ENCODE measurements at regions not wholly inside any gene's neighbourhood (a gene's known extent, or its start where the extent isn't known, plus 50 kb on each side); places are given as distances from the start of the nearest gene placed in this dataset.
"Not testable (repeated sequence)": the region's sequence is repeated elsewhere in the genome, so short reads cannot be mapped to it uniquely, and the experiment has no call there.

DNA sequence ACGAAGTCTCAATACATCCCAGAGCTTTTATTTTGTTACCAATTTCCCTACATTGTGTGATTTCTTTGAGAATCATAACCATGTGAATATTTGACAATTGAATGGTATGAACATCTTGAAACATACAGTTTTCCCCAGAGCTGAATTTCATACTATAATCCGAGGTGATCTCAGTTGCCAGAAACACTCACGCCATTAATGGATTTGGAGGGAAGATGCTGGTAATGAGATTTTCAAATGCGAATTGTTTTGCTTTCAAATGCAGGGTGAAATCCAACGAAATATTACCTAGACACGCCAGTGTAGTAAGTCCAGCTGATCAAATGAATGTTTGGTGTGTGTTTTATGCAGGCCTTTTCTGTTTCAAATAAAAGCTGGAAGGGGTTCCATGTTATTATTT lies 277.8 kb upstream of the CDH5 start:
- DNase-seq: no peak

GRCh38 chr16:66087308-66087707 lies 279.2 kb upstream of the CDH5 start:
- DNase-seq: no peak

DNA sequence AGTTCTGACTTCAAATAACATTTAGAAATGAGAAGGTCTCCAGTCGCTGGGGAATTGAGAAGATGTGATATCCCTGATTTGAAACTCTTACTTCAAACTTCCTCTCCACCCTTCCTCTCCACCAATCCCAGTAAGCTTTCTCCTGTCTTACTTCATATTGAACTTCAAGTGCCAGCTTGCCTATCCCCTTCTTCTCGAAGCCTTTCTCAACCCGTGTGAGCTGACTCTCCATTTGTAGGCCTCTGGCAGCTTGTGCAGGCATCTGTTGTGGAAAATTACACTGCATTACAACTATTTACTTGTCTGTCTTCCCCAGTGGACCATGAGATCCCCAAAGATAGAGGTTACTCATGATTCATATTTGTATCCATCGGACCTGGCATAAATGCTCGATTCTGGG lies 280.8 kb upstream of the CDH5 start:
- DNase-seq: no peak

- not testable (repeated sequence) for DNase-seq
Observed at GRCh38 chr16:66084731-66085130, 281.8 kb upstream of the CDH5 start.

DNA sequence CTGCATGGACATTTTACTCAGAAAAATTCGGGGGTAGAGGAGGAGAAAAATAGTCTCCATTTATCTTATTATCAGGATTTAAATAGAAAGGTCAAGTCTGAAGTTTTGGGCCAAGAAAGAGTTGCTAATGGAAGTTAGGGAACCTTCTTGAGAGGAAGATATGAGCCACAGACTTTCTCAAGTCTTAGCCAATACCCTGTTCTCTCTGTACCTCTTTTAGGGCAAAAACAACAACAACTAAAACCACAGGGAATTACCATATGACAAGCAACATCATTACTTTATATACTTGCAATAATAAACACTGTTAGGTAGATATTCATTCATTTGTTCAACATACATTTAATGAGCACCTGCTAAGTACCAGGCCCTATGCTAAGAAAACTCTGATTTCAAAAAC lies 282.2 kb upstream of the CDH5 start:
- no peak for DNase-seq

DNA sequence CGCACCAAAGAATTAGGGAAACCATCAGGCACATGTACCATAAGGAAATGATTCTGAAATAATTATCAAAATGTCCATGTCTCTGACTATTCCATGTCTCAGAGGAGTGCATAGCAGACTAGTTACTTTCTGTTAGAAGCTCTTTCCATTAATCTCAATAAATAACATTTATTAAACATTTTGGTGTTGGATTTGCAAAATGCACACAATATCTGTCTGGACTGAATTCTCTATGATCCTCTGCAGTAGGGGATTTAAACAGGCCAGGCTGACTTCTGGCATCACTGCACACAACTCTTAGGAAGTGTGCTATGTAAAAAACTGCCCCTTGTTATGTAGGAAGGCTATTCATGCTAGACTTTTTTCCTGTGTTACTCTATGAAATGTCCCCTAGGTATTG lies 283.3 kb upstream of the CDH5 start:
- DNase-seq: no peak

DNA sequence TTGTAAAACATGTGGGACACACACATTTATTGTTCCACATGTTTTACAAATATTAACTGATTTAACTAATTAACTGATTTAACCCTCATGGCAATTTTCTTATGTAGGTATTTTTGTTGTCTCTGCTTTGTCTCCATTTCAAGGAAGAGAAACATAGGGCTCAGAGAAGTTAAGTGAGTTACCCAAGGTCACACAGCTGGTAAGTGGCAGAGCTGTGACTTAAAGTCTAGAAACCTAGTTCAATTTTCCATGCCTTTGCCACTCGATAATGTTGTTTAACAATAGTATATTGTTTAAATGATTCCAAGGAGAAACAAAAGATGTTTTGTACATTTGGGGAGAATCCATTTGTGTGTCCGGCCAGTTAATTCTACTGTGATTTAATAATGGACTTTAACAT lies 284.1 kb upstream of the CDH5 start:
- no peak for DNase-seq

- no peak for DNase-seq
Observed at GRCh38 chr16:66081775-66082366, 284.6 kb upstream of the CDH5 start.

DNA sequence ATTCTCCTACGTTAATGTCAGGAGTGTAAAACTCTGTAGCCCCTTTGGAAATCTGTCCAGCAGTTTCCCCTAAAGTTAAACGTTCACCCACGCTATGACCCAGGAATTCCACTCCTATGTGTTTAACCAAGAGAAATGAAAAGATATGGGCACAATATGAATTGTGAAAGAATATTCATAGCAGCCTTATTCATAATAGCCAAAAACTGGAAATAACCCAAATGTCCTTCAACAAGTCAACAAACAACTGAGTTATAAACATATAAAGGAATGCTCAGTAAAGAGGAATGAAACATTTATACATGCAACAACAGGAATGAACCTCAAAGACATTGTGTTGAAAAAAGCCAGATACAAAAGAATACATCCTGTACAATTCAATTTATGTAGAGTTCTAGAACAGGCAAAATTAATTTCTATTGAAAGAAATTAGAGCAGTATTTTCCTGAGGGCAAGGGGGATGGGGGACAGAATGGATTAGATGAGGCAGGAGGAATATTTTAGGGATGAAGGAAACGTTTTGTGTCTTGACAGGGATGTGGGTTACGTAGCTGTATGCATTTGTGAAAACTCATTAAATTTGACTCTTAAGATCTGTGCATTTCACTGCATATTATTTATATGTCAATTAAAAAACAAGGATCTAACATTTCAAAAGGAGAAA lies 286.7 kb upstream of the CDH5 start:
- DNase-seq: no peak

DNA sequence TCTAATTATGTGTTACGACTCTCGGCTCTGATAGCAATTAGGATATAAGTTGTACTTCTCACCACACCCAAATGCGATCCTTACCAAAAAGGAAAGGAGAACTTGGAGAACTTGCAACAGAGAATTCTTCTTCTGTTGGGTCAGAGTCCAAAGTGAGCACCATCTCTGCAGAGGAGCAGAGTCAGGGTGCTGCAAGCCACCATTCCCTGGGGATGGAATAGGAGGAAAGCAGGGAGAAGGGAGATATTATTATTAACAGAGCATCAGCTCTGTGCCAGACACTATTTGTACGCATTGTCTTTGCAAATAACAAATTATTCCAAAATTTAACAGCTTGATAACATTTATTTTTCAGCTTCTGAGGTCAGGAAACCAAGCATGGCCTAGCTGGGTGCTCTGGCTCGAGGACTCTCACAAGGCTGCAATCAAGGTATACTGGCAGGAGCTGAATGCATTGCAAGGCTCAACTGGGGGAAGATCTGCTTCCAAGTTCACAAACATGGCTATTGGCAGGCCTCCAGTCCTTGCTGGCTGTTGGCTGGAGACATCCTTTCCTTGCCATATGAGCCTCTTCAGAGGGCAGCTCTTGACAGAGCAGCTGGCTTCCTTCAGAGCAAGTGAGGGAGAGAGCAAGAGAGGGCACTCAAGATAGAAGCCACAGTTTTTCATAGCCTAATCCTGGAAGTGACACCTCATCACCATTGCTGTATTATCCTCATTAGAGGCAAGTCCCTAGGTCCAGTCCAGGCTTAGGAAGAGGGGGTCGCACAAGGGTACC lies 296.2 kb upstream of the CDH5 start:
- no peak for DNase-seq

GRCh38 chr16:66069587-66069986 lies 296.9 kb upstream of the CDH5 start:
- no peak for DNase-seq

DNA sequence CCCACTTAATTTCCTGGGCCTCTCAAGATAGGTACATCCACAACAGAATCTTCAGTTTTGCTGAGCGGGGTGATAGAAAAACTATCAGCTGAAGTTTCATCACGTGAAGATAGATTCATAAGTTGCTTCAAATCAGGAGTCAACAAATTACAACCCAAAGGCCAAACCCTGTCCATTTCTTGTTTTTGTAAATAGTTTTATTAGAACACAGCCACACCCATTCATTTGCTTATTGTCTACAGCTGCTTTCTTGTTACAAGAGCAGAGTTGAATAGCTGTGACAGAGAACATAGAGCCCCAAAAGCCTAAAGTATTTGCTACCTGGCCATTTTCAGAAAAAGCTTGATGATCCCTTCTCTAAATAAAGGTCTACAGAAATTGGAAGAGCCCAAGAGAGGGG lies 300.1 kb upstream of the CDH5 start:
- DNase-seq: no peak

- no peak for DNase-seq
Observed at GRCh38 chr16:66065925-66066324, 300.6 kb upstream of the CDH5 start.

DNA sequence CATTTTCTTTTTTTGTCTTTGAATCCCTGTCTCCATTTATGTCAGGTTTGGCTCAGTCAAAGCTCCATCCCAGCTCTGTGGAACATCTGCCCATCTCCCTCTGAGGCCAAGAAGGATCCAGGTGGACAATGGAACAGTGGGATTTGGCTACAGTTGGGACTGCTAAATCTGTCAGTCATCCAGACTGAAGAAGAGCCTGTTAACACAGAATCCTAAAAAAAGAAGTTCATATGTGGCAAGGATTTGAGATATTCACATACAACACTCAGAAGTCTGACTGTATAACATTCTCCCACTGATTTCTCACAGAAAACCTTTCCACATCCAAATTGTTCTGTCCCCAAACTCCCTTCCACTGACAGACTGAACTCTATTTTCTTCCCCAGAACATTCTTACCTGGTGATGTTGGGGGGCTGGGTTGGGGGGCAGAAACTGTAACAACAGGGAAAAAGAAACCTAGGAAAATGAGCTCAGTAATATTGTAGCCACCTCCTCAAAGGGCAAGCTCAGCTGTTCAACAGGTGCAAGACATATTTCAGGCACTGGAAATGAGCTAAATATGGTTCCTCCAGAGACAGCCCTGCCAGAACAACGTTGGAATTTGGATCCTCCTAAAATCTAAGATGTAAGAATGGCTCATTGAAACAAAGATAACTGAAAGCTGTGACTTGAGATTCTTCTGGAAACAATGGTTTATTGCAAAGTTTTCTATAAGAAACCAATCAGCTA lies 301.5 kb upstream of the CDH5 start:
- DNase-seq: no peak

DNA sequence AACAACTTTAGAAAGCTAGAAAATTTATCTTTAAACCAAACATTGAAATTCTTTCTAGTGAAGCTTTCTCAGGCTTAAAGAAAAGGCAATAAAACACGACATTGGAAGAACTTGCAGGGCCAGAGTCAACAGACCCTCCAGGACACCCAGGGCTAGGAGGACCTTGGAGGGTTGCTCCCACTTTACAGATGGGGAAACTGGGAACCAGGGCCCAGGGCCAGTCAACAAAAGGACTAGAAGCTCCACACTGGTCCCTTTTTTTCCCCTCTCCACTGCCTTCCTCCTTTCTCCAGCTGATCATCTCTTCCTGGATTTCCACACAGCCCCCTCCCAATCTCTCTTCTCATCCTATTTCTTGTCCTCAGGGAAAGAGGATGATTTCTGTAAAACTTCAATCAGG lies 307.7 kb upstream of the CDH5 start:
- DNase-seq: no peak

DNA sequence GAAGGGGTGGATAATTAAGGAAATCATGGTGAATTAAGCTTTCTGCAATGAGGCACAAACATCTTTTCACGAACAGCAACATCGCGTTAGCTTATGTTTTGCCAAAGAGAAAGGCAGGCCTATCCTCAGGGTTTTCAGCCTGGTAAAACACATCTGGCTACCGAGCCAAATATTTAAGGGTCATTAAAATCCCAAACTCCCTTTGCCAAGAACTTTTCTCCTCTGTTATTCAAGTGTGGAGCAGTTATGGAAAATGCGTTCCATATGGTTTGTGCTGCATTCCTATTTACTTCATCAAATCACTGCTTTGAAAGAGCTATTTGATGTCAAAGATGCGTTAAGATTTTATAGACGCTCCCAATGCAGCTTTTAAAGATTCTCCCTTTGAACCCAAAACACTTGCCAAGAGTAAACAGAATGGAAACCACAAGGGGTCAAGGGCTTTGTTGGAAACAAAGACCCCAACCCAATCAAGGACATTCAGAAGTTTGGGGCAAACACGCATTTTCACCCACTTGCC lies 308.3 kb upstream of the CDH5 start:
- DNase-seq: no peak

DNA sequence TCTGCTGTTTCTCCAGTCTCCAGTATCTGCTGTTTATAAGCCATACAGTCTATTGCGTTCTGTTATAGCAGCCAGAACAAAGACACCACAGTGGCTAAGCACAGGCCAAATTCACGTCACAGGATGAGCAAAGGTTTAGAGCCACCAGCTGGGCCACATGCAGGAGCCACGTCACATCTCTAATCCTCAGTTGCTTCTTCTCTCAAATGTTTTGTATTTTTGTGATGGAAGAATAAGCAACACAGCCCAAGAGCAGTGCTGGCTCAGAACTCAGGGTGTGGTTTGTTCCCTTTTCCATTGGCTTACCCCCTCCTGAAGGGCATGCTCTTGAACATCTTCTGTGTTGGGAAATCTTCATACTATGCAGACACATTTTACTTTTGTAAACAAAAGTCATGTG lies 309.4 kb upstream of the CDH5 start:
- DNase-seq: no peak

GRCh38 chr16:66054095-66054494 lies 312.4 kb upstream of the CDH5 start:
- no peak for DNase-seq

GRCh38 chr16:66052745-66053144 lies 313.7 kb upstream of the CDH5 start:
- no peak for DNase-seq

DNA sequence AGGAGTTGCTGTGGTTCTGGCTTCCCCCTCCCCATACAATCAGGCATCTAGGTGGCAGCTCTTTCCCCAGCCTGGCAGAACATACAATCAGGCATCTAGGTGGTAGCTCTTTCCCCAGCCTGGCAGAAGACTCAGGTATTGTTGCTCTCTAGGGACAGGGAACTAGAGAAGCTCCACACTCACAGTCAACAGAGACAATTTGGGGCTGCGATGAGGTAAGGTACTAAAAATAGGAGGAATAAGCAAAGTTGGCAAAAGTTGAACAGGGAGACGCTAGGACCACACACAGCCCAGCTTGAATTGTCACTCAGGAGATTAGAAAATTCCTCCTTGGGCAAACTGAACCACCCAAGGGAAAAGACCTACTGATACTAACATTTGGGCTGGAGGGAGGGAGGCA lies 315.5 kb upstream of the CDH5 start:
- no peak for DNase-seq

DNA sequence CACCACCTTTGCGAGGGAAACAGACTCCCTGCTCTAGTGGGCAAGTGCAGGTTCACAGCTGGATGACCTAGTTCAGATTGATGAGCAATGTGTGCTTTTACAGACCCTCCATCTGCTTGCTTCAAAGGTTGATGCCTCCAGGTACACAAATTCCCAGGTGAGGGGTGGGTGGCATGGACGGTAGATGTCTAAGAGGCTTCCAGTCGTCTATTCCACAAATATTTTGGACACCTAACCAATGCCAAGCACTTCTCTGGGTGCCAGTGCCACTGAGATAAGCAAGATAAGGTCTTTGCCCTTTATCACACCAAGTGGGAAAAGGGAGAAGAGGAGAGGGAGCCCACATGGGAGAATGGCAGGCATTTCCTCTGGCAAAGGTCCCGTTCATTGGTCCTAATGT lies 316.6 kb upstream of the CDH5 start:
- no peak for DNase-seq

- no peak for DNase-seq
Observed at GRCh38 chr16:66045626-66046025, 320.9 kb upstream of the CDH5 start.

DNA sequence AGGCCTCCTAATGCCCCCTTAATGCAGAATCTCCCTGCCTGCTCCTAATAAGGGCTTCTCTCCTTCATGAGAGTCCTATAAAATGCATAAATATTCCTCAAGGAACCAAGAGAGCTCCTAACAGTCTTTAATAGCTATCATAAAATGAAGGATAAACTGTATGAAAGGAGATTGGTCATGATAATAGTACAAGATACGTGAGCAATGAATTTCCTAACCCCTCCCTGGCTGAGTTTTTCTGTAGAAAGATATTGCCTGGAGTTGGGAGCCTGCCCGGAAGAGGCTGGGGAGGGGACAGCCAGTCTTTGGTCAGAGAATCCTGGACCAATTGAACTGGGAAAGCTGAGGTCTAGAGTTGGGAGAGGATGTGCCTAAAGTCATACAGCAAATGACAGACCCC lies 321.9 kb upstream of the CDH5 start:
- no peak for DNase-seq

GRCh38 chr16:66044089-66044488 lies 322.4 kb upstream of the CDH5 start:
- DNase-seq: no peak
